Nephron (organoid): ENCODE measurements at regions not wholly inside any gene's neighbourhood (a gene's known extent, or its start where the extent isn't known, plus 50 kb on each side); places are given as distances from the start of the nearest gene placed in this dataset.
A peak's percentile ranks its signal among the peaks of the same experiment; 100 is the strongest.

Experiments
- H3K27ac Mint-ChIP-seq, 3 experiments: 2 replicates each; pipeline ENCODE4 v1.8.0; 2020; ENCODE audit warnings: mixed read lengths in 3 of 3, mild to moderate bottlenecking in 2 of 3, moderate library complexity in 1 of 3
- H3K27me3 Mint-ChIP-seq: 2 replicates; pipeline ENCODE4 v1.8.0; 2021; ENCODE audit warnings: low read depth, mild to moderate bottlenecking, moderate library complexity, mixed read lengths
- H3K36me3 Mint-ChIP-seq: 2 replicates; pipeline ENCODE4 v1.8.0; 2020; ENCODE audit warnings: low read depth, mixed read lengths
- H3K4me1 Mint-ChIP-seq: 2 replicates; pipeline ENCODE4 v1.8.0; 2020; ENCODE audit warnings: mixed read lengths
- H3K4me3 Mint-ChIP-seq, 3 experiments: 2 replicates each; pipeline ENCODE4 v1.8.0; 2020; ENCODE audit warnings: mild to moderate bottlenecking in 3 of 3, mixed read lengths in 3 of 3, moderate library complexity in 2 of 3
- H3K9me3 Mint-ChIP-seq: 2 replicates; pipeline ENCODE4 v1.8.0; 2020; ENCODE audit warnings: mixed read lengths
- TF ChIP-seq, protein P1 (sequence below), 3 experiments: fragments of 200-600 bp; sonication (generic); IDR thresholded peaks; one replicate each; pipeline ENCODE4 v1.5.0; 2021; ENCODE audit warnings: antibody characterized with exemption in 3 of 3; ENCODE audit not compliant: unreplicated experiment in 3 of 3

DNA sequence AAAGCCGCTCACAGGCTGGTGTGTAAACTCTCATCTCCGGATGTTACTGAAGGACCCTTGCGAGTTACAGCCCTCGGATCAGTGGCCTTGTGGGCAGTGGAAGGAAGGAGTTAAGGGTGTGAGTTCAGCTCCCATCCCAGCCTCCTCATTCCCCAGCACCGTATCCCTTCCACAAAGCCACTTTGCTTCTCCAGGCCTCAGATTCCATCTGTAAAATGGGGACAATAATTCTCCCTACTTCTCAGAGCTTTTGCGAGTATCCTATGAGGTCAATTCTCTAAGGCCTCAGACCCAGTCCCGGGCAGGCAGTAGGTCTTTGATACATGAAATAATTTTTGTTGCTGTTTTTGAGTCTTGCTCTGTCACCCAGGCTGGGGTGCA, 141.3 kb downstream of the C9orf50 start:
- peaks cover 58% of the 10 kb centered on the region for H3K4me1 Mint-ChIP-seq
- TF ChIP-seq, protein P1, sequence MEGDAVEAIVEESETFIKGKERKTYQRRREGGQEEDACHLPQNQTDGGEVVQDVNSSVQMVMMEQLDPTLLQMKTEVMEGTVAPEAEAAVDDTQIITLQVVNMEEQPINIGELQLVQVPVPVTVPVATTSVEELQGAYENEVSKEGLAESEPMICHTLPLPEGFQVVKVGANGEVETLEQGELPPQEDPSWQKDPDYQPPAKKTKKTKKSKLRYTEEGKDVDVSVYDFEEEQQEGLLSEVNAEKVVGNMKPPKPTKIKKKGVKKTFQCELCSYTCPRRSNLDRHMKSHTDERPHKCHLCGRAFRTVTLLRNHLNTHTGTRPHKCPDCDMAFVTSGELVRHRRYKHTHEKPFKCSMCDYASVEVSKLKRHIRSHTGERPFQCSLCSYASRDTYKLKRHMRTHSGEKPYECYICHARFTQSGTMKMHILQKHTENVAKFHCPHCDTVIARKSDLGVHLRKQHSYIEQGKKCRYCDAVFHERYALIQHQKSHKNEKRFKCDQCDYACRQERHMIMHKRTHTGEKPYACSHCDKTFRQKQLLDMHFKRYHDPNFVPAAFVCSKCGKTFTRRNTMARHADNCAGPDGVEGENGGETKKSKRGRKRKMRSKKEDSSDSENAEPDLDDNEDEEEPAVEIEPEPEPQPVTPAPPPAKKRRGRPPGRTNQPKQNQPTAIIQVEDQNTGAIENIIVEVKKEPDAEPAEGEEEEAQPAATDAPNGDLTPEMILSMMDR (IDR thresholded peaks at IDR 0.05; ENCODE audit: unreplicated experiment in 3 of 3), result no peak
- no peaks in the 10 kb centered on the region for H3K36me3 Mint-ChIP-seq
- peak overlapping the region; percentile 95 to 100 (median 99) for H3K27ac Mint-ChIP-seq
- peaks cover 7% of the 10 kb centered on the region for H3K27me3 Mint-ChIP-seq
- no peaks in the 10 kb centered on the region for H3K9me3 Mint-ChIP-seq
- peak overlapping the region in 1 of 3 experiments; percentile 59 for H3K4me3 Mint-ChIP-seq

DNA sequence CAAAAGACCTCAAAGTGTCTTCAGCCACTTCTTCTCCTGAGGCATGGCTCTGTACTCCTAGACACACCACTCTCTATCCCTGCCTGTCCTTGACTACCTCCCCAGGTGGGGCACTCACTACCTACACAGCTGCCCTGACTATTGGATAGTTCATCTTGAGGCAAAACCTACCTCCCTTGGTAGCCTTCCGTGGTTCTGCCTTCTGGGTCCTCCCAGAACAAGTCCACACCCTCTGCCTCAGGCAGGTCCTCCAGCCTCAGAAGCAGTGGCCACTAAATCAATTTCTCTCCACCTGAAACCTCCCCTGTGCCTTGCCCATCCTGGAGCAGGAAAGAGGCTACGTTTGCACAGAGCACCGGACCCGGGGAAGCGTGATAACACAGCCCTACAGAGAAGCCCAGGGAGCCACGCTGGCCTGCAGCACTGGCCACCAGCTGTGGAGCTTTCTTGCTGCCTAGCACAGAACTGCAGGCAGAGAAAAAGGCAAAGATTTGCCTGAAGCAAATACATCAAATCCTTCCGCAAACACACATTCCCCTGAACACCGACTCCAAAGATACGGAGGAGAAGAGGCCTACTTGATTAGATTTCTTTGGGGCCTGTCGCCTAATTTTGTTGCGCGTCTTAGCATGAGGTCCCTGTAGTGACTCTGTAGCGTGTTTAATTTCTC, 141.8 kb downstream of the C9orf50 start:
- Mint-ChIP-seq H3K9me3 (peaks cover 1% of the 10 kb centered on the region), H3K27me3 (peaks cover 7% of the 10 kb centered on the region), H3K27ac (peak overlapping the region; percentile 95 to 100 (median 99)), H3K36me3 (no peaks in the 10 kb centered on the region), H3K4me3 (peak overlapping the region; percentile 15 to 59 (median 21)), H3K4me1 (peaks cover 54% of the 10 kb centered on the region)
- TF ChIP-seq, protein P1 (IDR thresholded peaks at IDR 0.05; ENCODE audit: unreplicated experiment in 3 of 3), result no peak

DNA sequence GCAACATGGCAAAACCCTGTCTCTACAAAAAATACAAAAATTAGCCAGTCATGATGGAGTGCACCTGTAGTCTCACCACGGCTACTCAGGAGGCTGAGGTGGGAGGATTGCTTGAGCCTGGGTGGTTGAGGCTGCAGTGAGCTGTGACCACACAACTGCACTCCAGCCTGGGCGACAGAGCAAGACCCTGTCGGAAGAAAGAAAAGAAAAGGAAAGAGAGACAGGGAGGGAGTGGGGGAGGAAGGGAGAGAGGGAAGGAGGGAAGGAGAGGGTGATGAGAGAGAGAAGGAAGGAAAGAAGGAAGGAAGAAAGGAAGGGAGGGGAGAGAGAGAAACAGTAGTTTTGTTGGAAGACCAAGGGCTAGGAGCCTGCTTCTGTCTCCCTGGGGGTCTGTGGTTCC, 142.4 kb downstream of the C9orf50 start:
- Mint-ChIP-seq H3K27ac (peak overlapping the region; percentile 95 to 100 (median 99)), H3K9me3 (peaks cover 5% of the 10 kb centered on the region), H3K4me1 (peaks cover 54% of the 10 kb centered on the region), H3K27me3 (peaks cover 7% of the 10 kb centered on the region), H3K4me3 (no peak overlapping the region), H3K36me3 (no peaks in the 10 kb centered on the region)
- TF ChIP-seq, protein P1 (IDR thresholded peaks at IDR 0.05; ENCODE audit: unreplicated experiment in 3 of 3), result no peak

DNA sequence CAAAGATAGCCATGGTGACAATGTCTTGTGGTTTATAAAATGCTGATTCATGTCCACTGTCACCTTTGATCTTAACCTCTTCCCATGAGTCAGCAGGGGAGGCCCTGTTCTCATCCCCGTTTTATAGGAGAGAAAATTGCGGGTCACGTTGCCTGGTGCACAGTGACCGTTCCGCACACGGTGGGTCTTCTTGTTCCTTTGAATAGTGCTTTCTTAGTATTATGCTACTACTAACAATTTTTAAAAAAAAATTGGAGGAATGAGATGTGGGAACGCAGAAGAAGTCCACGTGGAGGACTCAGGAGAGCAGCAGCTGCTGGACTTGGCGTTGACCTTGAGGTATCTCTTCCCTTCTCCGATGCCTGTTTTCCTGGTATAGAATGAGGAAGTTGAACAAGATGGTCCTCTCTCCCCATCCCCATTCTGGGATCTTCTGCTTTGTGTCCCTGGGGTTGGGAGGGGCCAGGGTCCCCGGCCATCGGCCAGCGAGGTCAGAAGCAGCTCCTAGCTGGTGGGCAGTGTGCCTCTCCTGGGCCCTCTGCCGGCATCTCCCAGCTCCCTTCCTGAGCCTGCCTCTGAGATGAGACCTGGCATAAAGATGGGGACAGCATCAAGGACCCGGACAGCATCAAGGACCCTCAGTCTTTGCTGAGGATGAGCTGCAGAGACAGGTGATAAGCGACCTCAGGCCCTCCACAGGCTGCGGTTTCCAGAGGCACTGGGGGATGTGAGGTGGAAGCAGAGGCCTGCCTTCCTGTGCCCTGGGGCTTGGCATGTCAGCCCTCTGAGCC, 143.9 kb downstream of the C9orf50 start:
- H3K36me3 Mint-ChIP-seq, result no peaks in the 10 kb centered on the region
- TF ChIP-seq, protein P1 (IDR thresholded peaks at IDR 0.05; ENCODE audit: unreplicated experiment in 3 of 3), result no peak
- peaks cover 7% of the 10 kb centered on the region for H3K27me3 Mint-ChIP-seq
- H3K27ac Mint-ChIP-seq, result peak overlapping the region; percentile 36 to 100 (median 85)
- peaks cover 5% of the 10 kb centered on the region for H3K9me3 Mint-ChIP-seq
- peaks cover 57% of the 10 kb centered on the region for H3K4me1 Mint-ChIP-seq
- H3K4me3 Mint-ChIP-seq, result no peak overlapping the region

DNA sequence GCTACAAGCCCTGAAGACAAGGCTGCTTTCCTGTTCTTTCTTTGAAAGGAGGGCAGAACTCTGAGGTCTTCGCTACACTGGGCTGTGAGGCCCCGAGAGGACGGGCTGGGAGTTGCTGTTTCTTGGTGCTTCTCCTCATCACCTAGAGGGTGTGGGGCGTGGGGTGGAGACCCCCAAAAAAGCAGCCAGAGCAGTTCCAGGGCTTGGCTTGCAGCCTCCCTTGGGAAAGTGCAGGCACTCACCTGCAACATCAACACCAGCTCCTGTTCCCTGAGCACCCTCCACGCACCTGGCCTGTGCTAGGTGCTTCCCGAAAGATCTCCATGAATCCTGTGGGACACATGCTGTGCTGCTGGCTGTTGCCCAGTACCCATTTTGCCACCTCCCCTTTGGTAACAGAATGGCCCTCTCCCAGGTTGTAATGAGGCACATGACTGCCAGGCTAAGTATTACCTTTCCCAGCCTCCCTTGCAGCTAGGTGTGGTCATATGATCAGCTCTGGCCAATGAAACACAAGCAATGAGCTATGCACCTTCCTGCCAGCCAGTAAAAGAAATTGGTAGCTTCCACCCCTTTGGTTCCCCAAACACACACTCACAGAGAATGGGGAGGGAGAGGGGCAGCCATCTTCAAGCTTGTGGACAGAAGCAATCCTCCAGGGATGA, 146.0 kb downstream of the C9orf50 start:
- H3K27me3 Mint-ChIP-seq, result peaks cover 8% of the 10 kb centered on the region
- H3K4me3 Mint-ChIP-seq, result no peak overlapping the region
- peaks cover 5% of the 10 kb centered on the region for H3K9me3 Mint-ChIP-seq
- H3K4me1 Mint-ChIP-seq, result peaks cover 44% of the 10 kb centered on the region
- H3K27ac Mint-ChIP-seq, result peak overlapping the region in 1 of 3 experiments; percentile 35
- H3K36me3 Mint-ChIP-seq, result no peaks in the 10 kb centered on the region
- TF ChIP-seq, protein P1 (IDR thresholded peaks at IDR 0.05; ENCODE audit: unreplicated experiment in 3 of 3), result no peak
